GM21423 (cell line): ENCODE measurements at regions not wholly inside any gene's neighbourhood (a gene's known extent, or its start where the extent isn't known, plus 50 kb on each side); places are given as distances from the start of the nearest gene placed in this dataset.
"Not testable (repeated sequence)": the region's sequence is repeated elsewhere in the genome, so short reads cannot be mapped to it uniquely, and the experiment has no call there.

ENCODE experiments used
- ATAC-seq: cut with Tn5 transposase; IDR thresholded peaks from one replicate; pipeline ENCODE4 v1.9.1; 2021; ENCODE audit warnings: mild to moderate bottlenecking, moderate library complexity; ENCODE audit not compliant: unreplicated experiment

GRCh38 chr10:71081229-71081560 is 131.2 kb upstream of the UNC5B start:
- no peak for ATAC-seq

GRCh38 chr10:71081912-71082311 is 130.5 kb upstream of the UNC5B start:
- ATAC-seq: no peak

- ATAC-seq: no peak
These were observed 129.2 kb upstream of the UNC5B start for GRCh38 chr10:71082960-71083715.

GRCh38 chr10:71083716-71083975 is 128.7 kb upstream of the UNC5B start:
- no peak for ATAC-seq

GRCh38 chr10:71084061-71084817 is 128.1 kb upstream of the UNC5B start:
- no peak for ATAC-seq

GRCh38 chr10:71084818-71085126 is 127.6 kb upstream of the UNC5B start:
- ATAC-seq: no peak

- ATAC-seq: no peak
These were observed 126.5 kb upstream of the UNC5B start for GRCh38 chr10:71085689-71086438.

- no peak for ATAC-seq
These were observed 125.8 kb upstream of the UNC5B start for GRCh38 chr10:71086439-71087080.

GRCh38 chr10:71087622-71088021 is 124.7 kb upstream of the UNC5B start:
- ATAC-seq: no peak

- no peak for ATAC-seq
These were observed 124.3 kb upstream of the UNC5B start for GRCh38 chr10:71088054-71088453.

GRCh38 chr10:71088578-71088977 is 123.8 kb upstream of the UNC5B start:
- ATAC-seq: not testable (repeated sequence)

GRCh38 chr10:71089162-71089561 is 123.2 kb upstream of the UNC5B start:
- no peak for ATAC-seq

- no peak for ATAC-seq
These were observed 122.0 kb upstream of the UNC5B start for GRCh38 chr10:71090330-71090729.

GRCh38 chr10:71090801-71091200 is 121.6 kb upstream of the UNC5B start:
- no peak for ATAC-seq

GRCh38 chr10:71092812-71093401 is 119.5 kb upstream of the UNC5B start:
- ATAC-seq: no peak

- no peak for ATAC-seq
These were observed 118.8 kb upstream of the UNC5B start for GRCh38 chr10:71093531-71093930.

GRCh38 chr10:71094712-71095390 is 117.5 kb upstream of the UNC5B start:
- ATAC-seq: no peak

GRCh38 chr10:71099731-71100361 is 112.5 kb upstream of the UNC5B start:
- no peak for ATAC-seq

- ATAC-seq: no peak
These were observed 108.4 kb upstream of the UNC5B start for GRCh38 chr10:71103961-71104360.

GRCh38 chr10:71106151-71106550 is 106.2 kb upstream of the UNC5B start:
- not testable (repeated sequence) for ATAC-seq
